COLO829 (cell line): ENCODE measurements at regions not wholly inside any gene's neighbourhood (a gene's known extent, or its start where the extent isn't known, plus 50 kb on each side); places are given as distances from the start of the nearest gene placed in this dataset.
A peak's percentile ranks its signal among the peaks of the same experiment; 100 is the strongest.
"Not testable (repeated sequence)": the region's sequence is repeated elsewhere in the genome, so short reads cannot be mapped to it uniquely, and the experiment has no call there.

ENCODE experiments used
- DNase-seq: peaks from one replicate; pipeline ENCODE4 v3.0.0; 2012; ENCODE audit warnings: low spot score

DNA sequence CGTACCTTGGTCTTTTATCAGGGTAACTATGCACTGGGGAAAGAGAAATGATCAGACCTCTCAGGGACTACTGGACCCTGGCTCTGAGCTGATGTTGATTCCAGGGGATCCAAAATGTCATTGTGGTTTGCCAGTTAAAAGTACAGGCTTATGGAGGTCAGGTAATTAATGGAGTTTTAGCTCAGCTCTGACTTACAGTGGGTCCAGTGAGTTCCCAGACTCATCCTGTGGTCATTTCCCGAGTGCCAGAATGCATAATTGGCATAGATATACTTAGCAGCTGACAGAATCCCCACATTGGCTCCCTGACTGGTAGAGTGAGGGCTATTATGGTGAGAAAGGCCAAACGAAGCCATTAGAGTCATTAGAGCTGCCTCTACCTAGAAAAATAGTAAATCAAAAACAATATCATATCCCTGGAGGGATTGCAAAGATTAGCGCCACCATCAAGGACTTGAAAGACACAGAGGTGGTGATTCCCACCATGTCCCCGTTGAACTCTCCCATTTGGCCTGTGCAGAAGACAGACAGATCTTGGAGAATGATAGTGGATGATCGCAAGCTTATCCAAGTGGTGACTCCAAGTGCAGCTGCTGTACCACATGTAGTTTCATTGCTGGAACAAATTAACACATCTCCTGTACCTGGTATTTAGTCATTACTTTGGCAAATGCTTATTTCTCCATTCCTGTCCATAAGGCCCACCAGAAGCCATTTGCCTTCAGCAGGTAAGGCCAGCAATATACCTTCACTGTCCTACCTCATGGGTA lies 152.4 kb downstream of the THBS2 start:
- no peak for DNase-seq

DNA sequence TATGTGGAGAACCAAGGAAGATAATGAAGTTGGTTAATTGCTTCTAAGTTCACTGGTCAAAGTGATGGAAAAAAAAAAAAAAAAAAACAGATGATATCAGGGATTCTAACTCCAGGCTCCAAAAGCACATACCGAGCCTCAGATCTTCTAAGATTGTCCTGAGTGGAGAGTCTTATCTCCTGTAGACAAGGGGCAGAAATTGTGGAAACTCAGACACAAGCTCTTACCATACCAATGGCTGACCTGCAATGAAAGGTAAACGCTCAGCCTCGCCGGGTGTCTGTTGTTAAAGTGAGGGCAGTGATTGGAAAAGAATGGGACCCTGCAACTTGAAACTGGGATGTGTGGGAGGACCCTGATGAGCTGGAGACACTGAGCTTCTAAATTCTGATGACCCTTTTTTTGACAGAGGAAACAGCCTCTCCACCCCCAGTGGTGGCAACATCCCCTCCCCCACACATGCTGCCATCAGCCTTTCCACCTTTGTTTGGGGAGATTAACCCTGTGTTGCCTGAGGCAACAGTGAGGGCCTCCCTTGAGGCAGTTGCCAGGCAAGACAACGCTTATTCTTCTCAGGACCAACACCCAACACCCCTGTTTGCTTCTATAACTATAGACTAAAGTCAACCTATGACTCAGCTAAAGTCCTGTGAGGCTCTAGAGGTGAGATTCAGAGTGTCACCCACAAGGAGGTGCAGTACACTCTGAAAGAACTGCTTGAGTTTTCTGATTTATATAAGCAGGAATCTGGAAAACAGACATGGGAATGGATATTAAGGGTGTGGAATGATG lies 154.0 kb downstream of the THBS2 start:
- DNase-seq, result no peak

DNA sequence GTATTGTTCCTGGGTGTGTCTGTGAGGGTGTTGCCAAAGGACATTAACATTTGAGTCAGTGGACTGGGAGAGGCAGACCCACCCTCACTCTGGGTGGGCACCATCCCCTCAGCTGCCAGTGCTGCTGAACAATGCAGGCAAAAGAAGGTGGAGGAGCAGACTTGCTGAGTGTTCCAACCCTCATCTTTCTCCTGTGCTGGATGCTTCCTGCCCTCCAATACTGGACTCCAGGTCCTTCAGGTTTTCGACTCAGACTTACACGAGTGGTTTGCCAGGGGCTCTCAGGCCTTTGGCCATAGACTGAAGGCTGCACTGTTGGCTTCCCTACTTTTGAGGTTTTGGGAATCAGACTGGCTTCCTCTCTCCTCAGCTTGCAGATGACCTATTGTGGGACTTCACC lies 155.0 kb downstream of the THBS2 start:
- DNase-seq, result not testable (repeated sequence)

DNA sequence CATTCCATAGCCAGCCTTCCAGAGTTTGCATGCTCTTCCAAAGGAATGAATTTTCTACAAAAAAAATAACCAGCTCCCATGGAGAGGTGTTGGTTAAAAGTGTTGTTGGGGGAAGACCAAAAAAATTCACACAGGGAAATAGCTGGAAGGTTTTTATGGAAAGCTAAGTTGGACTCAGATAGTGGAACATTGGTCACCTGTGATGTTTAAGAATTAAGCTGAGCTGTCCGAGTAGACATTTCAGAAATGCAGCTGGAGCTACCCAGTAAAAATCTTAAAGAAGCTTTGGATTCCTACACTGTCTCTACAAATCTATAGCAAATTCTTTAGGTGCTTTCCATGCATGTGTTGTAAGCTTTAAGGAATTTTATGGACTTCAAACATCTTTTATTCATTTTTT lies 155.5 kb downstream of the THBS2 start:
- DNase-seq, result no peak

DNA sequence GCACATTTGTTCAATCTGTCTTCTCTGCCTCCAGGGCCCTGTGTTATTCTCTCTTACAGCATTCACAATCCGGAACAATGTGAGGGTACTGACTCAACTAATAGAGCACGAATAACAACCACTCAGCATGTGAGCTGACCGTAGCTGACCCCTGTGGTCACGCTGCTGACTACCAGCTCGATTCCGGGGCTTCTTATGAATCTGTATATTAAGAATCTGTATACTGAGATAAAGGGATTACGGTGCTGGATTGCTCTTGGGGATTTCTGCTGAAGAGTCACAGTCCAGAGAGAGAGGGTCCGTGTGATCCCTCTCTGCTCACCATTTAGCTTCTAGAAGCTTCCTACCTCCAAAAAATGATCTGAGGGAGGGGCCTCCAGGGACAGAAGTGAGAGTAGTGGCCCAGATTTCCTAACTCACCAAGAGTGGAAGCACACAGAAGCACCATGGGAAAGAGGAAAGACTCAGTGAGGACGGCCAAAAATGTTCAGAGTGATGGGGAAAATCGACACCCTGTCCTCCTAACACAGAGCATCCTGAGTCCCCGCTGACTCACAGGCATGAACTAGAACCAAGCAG lies 156.2 kb downstream of the THBS2 start:
- peak; percentile 88 for DNase-seq

DNA sequence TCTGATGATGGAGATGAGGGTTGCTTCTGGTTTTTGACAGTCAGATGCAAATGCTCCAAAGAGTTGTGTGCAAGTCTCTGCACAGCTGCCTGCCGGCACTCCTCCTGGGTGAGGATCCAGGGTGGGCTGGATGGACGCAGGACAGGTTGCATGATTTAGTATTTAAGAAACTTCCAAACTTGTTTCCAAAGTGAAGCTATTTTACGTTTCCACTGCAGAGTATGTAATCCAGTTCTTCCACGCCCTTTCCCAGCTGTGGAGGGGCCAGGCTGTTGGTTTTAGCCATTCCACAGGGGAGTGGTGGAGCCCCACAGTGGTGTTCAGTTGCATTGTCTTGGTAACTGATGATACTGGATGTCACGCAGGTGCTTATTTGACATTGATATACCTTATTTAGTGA lies 157.3 kb downstream of the THBS2 start:
- no peak for DNase-seq

DNA sequence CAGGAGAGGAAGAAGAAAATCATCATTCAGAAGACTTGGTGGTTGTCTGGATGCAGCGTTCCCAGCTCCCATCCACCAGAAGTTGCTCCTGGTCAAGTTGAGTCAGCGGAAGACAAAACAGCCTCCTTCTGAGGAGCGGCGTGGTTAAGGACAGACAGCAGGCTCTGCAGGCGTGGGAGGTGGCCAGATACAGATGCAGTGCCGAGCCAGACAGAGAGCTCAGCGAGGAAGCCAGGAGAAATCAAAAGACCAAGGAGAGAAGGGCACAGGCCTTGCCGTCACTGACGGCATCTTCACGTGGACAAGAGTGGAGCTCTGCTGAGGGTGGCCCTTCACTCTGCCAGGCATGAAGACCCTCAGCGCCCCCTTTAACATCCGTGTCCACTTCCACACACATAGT lies 158.5 kb downstream of the THBS2 start:
- no peak for DNase-seq

DNA sequence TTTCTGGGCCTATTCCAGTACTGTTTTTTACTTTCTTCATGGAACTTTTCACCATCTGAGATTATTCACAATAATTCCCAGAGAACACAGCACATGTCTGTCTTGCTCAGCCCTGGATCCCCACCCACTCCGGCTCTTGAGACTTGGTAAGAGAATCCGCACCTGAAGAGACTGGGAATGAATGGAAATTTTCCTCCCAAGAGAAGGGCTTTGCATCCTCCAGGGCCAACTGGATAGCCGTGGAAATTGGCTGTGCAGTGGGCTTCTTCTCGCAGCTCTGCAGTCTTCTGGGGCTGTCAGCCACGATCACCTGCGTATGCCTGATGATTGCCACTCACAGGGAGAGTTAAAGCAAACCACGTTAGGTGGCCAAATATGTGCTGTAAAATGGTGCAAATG lies 159.1 kb downstream of the THBS2 start:
- DNase-seq, result no peak

DNA sequence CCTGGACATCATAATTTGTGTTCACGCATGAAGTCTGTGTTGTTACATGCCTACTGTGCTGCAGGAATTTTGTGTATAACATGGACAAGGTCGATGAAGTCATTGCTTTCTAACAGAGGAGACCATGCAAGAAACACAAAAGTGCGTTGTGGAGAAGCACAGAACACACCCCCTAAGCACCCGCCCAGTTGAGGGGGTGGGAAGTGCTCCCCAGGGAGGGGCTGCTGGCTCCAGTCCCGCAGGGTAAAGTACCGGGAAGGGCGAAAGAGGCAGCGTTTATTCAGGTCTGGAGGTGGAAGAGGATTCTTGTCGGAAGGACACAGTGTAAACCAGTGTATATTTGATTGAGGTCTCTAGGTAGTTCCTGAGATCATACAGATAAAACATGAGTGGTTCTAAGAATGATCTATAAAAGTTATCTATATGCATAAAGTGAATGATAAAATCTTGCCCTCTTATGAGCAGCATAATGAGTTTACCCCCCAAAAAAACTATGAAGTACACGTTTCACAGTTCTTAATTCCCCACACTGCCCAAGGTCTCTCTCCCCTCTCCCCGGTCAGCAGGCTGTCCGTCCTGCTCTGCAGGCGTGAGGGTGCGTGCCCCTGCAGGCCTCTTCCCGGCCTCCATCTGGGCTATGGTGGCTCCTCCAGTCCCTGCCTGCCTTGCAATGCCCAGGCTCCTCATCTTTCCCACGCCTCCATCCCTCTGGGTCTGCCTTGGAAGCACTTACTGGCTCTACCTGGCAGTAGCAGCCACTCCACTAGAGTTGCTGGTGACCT lies 159.7 kb downstream of the THBS2 start:
- no peak for DNase-seq

DNA sequence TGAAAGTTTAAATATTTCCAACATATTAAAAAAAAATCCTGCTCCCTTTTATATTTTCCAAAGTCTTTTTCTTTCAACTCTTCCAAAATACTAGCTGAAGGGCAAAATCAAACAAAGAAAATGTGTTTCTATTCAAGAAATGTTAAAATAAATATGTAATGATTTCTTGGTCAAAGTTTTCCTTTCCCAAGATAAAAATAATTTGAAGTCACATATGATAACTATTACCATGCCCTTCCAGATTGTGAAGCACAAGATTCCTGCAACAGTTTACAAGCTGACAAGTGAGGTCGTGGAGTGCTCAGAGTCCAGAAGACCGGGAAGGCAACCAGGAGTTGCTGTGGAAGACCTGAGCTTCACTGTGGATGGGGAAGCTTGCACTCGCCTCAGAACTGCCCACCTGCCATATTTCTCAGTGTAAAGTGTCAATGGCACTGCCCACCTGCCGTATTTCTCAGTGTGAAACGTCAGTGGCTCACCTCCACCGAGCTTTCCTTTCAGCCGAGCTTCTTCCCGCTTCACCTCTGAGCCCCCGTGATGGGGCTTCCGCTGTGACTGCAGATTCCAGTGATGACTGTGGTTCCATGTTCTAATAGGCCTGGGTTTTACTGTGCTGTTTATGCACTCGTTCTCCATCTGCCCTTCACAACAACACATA lies 160.5 kb downstream of the THBS2 start:
- DNase-seq, result no peak

DNA sequence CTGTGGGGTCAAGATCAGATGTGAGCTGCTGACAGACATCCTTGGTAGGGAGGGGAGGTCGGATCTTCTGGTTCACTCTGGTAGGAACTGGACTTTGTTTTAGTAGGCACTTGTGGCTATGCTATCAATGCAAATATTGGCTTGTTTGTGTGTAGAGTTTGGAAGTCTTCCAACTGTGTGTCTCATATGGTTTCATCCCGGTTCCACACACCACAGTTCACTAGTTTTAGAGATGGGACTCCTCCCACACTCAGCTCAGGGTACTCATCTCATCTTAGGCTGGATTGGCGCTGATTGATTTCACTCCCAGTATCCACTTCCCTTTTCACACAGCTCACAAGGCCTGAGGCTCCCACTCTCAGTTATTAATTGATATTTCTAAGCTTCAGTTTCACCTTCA lies 161.3 kb downstream of the THBS2 start:
- DNase-seq, result no peak

DNA sequence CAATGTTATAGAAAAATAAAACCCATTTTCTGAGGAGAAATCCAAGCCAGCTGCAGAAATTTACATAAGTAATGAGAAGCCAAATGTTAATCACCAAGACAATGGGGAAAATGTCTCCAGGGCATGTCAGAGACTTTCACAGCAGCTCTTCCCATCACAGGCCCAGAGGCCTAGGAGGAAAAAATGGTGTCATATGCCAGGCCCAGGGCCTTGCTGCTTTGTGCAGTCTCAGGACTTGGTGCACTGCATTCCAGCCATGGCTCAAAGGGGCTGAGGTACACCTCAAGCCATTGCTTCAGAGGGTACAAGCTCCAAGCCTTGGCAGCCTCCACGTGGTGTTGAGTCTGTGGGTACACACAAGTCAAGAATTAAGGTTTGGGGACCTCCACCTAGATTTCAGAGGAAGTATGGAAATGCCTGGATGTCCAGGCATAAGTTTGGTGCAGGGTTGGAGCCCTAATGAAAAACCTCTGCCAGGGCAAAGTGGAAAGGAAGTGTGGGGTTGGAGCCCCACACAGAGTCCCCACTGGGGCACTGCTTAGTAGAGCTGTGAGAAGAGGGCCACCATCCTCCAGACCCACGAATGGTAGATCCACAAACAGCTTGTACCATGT lies 163.0 kb downstream of the THBS2 start:
- DNase-seq, result not testable (repeated sequence)

DNA sequence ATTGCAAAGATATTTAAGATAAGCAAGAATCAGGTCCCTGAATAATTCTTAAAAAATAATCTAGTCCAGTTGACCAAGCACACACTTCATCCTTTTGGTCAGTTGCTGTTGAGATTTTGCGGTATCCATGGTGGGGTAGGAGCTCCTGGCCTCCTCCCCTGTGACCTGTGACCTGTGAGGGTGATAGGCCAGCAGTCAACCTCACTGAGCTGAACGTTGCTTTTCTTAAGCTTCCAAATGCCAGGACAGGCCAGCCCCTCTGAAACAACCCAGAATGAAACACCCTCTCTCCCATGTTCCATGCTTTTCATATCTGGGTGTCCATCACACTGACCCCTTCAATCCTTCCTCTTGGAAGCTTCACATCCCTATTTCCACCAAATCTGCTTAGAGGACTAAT lies 164.9 kb downstream of the THBS2 start:
- no peak for DNase-seq

DNA sequence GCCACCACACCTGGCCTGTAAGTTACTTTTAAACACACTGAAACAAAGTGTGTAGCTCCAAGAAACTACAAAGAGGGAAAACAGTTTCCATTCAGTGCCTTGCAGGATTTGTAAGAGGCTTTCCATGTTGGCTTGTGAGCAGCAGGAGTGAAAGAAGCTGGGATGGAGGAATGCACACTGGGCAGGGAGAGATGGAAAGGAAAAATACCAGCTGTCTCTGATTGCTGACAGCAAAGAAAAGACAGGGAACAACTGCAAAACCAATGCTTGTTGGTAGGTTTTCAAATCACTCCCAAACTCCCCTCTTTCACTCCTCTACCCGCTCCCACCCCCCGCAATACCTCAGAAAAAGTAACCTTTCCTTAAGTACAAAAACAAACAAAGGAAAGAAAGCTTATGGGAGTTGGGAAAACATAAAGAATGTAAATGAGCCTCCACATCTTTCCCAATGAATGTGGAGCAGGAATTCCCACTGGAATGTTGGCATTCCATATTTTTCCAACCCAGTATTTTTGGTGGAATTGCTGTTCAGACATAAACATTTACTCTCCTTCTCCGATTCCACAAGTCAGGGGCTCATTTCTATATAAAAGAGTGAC lies 166.1 kb downstream of the THBS2 start:
- no peak for DNase-seq

DNA sequence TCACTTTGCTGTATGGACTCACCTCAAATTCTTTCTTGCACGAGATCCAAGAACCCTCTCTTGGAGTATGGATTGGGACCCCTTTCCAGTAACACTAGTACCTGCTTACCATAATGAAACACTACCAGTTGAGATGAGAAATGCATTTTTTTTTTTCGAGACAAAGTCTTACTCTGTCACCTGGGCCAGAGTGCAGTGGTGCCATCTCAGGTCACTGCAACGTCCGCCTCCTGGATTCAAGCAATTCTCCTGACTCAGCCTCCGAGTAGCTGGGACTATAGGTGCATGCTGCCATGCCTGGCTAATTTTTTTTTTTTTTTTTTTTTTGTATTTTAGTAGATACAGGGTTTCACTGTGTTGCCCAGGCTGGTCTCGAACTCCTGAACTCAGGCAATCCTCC lies 167.0 kb downstream of the THBS2 start:
- DNase-seq, result not testable (repeated sequence)

DNA sequence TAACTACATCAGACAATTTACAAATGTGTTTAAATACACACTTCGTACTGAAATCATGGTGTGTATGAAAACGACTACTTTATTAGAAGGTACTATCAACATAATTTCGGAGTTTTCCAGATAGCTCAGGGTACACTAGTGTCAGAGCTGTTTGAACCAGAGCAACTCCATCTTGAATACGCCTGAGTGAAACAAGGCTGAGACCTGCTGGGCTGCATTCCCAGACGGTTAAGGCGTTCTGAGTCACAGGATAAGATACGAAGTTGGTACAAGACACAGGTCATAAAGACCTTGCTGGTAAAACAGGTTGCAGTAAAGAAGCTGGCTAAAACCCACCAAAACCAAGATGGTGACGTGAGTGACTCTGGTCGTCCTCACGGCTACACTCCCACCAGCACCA lies 167.6 kb downstream of the THBS2 start:
- no peak for DNase-seq

DNA sequence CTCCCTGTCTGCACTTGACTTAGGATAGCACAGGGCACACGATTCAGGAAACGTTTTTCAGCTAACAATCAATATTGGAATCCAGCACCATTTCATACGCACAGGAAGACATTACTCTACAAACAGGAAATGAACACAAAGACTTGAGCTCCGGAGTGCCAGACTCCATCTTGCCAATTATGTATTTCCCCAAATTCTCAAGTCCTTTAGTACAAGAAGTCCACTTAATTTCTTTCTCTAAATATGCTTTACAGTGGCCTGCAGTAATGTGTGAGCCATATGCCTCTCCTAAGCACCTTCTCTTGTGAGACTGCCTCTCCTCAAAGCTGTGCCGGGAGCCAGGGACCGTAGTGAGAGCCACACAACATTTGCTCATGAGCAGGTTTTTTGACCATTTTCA lies 168.2 kb downstream of the THBS2 start:
- DNase-seq, result no peak

DNA sequence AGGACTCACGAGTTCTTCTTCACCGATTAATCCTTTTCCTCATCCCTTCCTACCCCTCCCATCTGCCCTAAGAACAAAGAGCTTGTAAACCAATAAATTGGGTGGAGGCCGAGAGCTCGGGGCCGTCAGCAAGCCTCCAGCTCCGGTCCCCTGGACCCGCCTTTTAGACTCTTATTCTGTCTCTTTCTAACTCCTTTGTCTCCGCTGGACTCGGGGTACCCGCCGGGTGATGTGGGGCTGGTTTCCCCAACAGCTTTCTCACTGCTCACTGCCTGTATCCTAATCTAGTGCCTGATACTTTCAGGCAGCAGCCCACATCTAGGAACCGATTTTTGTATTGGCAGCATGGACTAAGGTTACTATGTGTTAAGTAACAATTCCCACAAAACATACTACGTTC lies 169.1 kb downstream of the THBS2 start:
- not testable (repeated sequence) for DNase-seq

DNA sequence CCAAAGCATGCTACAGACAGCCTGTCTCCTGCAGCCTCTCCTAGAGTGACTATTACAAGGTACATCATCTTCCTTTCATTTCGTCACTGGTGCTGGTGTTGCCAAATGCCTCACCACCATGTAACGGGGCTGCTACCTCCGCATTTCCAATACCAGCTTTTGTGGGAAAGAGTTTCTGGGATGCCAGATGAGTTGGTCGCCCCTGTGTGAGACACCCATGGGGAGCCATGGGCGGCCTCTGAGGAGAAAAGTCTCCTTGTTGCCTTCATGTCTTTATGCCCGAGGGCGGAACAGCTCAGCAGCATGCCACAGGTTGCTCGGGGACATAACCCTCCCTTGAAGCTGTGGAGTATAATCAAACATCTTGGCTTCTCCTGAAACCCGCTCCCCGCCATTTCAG lies 169.6 kb downstream of the THBS2 start:
- no peak for DNase-seq

DNA sequence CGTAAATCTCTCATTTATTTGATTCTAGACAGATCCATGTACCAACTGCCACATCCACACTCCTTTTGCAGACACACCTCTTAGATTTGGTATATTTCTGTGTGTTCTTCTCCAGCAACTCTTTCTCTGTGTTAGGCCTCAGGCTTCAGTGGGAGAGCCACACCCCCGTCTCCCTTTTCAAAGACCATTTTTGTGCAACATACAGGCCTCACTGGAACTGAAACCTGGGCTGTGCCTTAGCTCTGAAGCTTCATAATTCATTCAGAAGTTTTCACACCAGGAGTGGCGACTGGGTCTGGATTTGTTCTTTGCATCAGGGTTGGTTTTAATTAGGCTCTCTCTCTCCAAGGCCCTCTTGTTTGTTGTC lies 170.2 kb downstream of the THBS2 start:
- DNase-seq, result no peak

DNA sequence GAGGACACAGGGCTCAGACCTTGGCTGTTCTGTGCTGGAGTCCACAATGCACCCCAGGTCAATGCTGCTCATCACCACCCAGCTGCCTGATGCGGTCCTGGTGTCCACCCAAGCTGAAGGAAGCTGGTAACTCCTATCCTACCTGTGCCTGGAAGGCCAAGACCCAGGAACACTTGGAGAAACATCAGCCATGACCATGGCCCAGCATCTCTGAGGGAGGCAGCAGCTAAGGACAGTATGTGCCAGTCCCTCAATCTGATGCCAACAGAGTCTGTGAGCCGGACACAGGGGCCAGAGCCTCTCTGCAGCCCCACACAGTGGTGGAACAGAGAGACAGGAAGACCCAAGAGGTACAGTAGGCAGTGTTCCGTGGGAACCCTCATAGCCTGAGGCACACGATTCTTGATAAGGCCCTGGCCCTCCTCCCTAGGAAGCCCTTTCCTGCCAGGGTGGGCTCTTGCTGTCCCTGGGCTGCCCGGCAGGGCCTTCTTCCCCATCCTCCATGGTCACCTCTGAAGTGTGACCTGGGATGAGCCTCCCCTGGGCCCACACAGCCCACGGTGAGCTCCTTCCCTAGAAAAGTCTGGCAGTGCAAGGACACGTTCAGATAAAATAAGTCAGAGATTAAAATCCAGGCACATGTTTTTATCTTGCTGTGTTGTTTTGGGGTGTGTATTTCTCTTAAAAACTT lies 170.7 kb downstream of the THBS2 start:
- DNase-seq, result no peak
